H1 (cell line): ENCODE measurements at regions not wholly inside any gene's neighbourhood (a gene's known extent, or its start where the extent isn't known, plus 50 kb on each side); places are given as distances from the start of the nearest gene placed in this dataset.

Experiments used
- CTCF ChIP-seq, 3 experiments: IDR thresholded peaks; 1 replicate in 2 of 3; 2 replicates in 1 of 3; pipeline versions ENCODE4 v1.5.1 to v1.6.1; 2011; ENCODE audit warnings: low read length in 3 of 3, mild to moderate bottlenecking in 3 of 3, inconsistent platforms in 2 of 3, low read depth in 1 of 3, moderate library complexity in 1 of 3; ENCODE audit not compliant: insufficient read depth in 1 of 3; ENCODE audit errors: control extremely low read depth in 1 of 3
- EP300 ChIP-seq, 2 experiments: IDR thresholded peaks; 1 replicate in 1 of 2; 2 replicates in 1 of 2; pipeline ENCODE4 v1.6.1; 2011 to 2012; ENCODE audit warnings: low read depth in 2 of 2, low read length in 2 of 2, mild to moderate bottlenecking in 2 of 2, borderline replicate concordance in 1 of 2, inconsistent platforms in 1 of 2, moderate library complexity in 1 of 2
- RAD21 ChIP-seq, 2 experiments: IDR thresholded peaks in 1 of 2; conservative IDR thresholded peaks in 1 of 2; 2 replicates each; pipeline ENCODE4 v1.6.1; 2011; ENCODE audit warnings: low read depth in 2 of 2, low read length in 2 of 2, improper control_type of control experiment in 1 of 2, inconsistent platforms in 1 of 2, mild to moderate bottlenecking in 1 of 2, moderate library complexity in 1 of 2
- RBBP5 ChIP-seq: IDR thresholded peaks from 2 replicates; pipeline ENCODE4 v1.7.1; 2012; ENCODE audit warnings: low read depth, mild to moderate bottlenecking, inconsistent platforms, low read length, moderate library complexity, borderline replicate concordance

- TF ChIP-seq RBBP5 (no peak), RAD21 (IDR thresholded peaks at IDR 0.05 in 1 of 2, conservative IDR thresholded peaks at IDR 0.05 in 1 of 2; ENCODE audit: low read depth in 2 of 2, low read length in 2 of 2) (no peak), EP300 (IDR thresholded peaks at IDR 0.05; ENCODE audit: borderline replicate concordance in 1 of 2, low read depth in 2 of 2, low read length in 2 of 2) (no peak), CTCF (IDR thresholded peaks at IDR 0.05; ENCODE audit: control extremely low read depth in 1 of 3, insufficient read depth in 1 of 3, low read depth in 1 of 3, low read length in 3 of 3) (no peak)
Observed at GRCh38 chr14:71396050-71396677, 488.9 kb downstream of the PCNX1 start.
